Mucosa of stomach (tissue), 1 donor: ENCODE measurements at regions not wholly inside any gene's neighbourhood (a gene's known extent, or its start where the extent isn't known, plus 50 kb on each side); places are given as distances from the start of the nearest gene placed in this dataset.

Experiments
- H3K27me3 ChIP-seq: one replicate; pipeline ENCODE4 v1.7.0; 2013; ENCODE audit warnings: mild to moderate bottlenecking, low read length; ENCODE audit not compliant: control insufficient read depth, insufficient read depth
- H3K36me3 ChIP-seq: one replicate; pipeline ENCODE4 v1.7.0; 2013; ENCODE audit warnings: low read length; ENCODE audit not compliant: control insufficient read depth, insufficient read depth
- H3K4me1 ChIP-seq: one replicate; pipeline ENCODE4 v1.7.0; 2013; ENCODE audit warnings: mild to moderate bottlenecking, low read length; ENCODE audit not compliant: control insufficient read depth, insufficient read depth
- H3K4me3 ChIP-seq: one replicate; pipeline ENCODE4 v1.7.0; 2013; ENCODE audit warnings: low read length
- H3K9ac ChIP-seq: one replicate; pipeline ENCODE4 v1.7.0; 2013; ENCODE audit warnings: mild to moderate bottlenecking, low read length, moderate library complexity
- H3K9me3 ChIP-seq: one replicate; pipeline ENCODE4 v1.7.0; 2013; ENCODE audit warnings: mild to moderate bottlenecking, low read length, moderate library complexity; ENCODE audit not compliant: control insufficient read depth
- donor health status: Pancreatic carcinoma.

DNA sequence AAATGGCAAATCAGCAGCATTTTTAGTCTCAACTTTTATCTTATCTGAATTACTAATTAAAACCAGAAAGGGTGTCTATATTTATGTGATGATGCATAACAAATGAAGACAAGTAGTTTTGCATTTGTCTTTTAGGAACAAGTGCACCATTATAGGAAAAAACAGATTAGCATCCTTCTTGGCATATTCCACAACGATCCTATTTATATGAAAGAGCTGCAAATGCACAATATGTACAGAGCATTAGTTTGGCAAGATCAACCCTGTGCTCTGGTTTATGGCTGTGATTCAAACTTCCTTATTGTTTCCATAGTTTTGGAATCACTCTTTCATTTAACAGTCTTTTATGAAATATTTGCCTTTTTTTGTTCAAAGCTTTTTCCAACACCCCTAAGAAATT, 486.8 kb downstream of the KCNH5 start:
- H3K4me1 ChIP-seq: no peaks in the 10 kb centered on the region
- H3K27me3 ChIP-seq: no peaks in the 10 kb centered on the region
- H3K9ac ChIP-seq: no peak overlapping the region
- no peaks in the 10 kb centered on the region for H3K9me3 ChIP-seq
- H3K36me3 ChIP-seq: no peaks in the 10 kb centered on the region
- H3K4me3 ChIP-seq: no peak overlapping the region

- H3K9me3 ChIP-seq: no peaks in the 10 kb centered on the region
- no peak overlapping the region for H3K4me3 ChIP-seq
- no peaks in the 10 kb centered on the region for H3K36me3 ChIP-seq
- H3K9ac ChIP-seq: no peak overlapping the region
- H3K4me1 ChIP-seq: no peaks in the 10 kb centered on the region
- no peaks in the 10 kb centered on the region for H3K27me3 ChIP-seq
Measured at GRCh38 chr14:62585247-62585646, 460.0 kb downstream of the KCNH5 start.

- H3K4me1 ChIP-seq: no peaks in the 10 kb centered on the region
- no peaks in the 10 kb centered on the region for H3K9me3 ChIP-seq
- no peak overlapping the region for H3K9ac ChIP-seq
- H3K36me3 ChIP-seq: no peaks in the 10 kb centered on the region
- no peaks in the 10 kb centered on the region for H3K27me3 ChIP-seq
- no peak overlapping the region for H3K4me3 ChIP-seq
Measured at GRCh38 chr14:62592877-62593276, 452.4 kb downstream of the KCNH5 start.

GRCh38 chr14:62597143-62597542, 448.1 kb downstream of the KCNH5 start:
- no peaks in the 10 kb centered on the region for H3K9me3 ChIP-seq
- H3K4me3 ChIP-seq: no peak overlapping the region
- H3K4me1 ChIP-seq: no peaks in the 10 kb centered on the region
- H3K27me3 ChIP-seq: no peaks in the 10 kb centered on the region
- no peaks in the 10 kb centered on the region for H3K36me3 ChIP-seq
- H3K9ac ChIP-seq: no peak overlapping the region

GRCh38 chr14:62599616-62600385, 445.5 kb downstream of the KCNH5 start:
- Histone ChIP-seq H3K36me3 (no peaks in the 10 kb centered on the region), H3K9ac (no peak overlapping the region), H3K9me3 (no peaks in the 10 kb centered on the region), H3K4me1 (no peaks in the 10 kb centered on the region), H3K27me3 (no peaks in the 10 kb centered on the region), H3K4me3 (no peak overlapping the region)

DNA sequence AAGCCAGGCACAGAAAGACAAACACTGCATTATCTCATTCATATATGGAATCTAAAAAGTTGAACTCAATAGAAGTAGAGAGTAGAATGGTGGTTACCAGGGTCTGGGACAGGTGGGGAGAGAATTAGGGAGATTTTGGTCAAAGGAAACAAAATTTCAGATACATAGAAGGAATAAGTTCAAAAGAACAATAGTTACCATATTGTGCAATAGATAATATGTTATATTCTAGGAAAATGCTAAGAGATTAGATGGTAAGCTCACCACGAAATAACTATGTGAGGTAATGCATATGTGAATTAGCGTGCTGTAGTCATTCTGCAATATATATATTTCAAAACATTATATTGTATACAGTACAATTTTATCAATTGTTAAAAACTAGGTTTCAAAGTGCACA, 442.5 kb downstream of the KCNH5 start:
- no peaks in the 10 kb centered on the region for H3K27me3 ChIP-seq

DNA sequence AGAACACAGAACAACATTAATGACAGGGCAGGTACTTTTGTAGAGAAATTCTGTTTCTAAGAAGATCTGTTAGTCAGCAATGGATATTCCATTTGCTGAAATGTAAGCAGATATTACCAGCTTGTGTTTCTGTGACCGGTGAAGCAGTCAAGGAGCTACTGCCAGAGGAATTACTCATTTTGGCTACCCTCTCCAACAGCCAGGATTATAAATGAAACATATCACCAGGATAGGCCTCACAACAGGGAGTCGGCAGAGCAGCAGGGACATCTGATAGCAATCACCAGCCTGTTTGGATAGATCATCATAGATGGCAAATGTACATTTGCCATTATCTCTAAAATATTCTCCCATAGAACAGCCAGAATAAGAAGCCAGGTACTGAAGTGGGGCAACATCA, 440.7 kb downstream of the KCNH5 start:
- H3K9ac ChIP-seq: no peak overlapping the region
- H3K27me3 ChIP-seq: no peaks in the 10 kb centered on the region
- no peak overlapping the region for H3K4me3 ChIP-seq
- no peaks in the 10 kb centered on the region for H3K36me3 ChIP-seq
- H3K9me3 ChIP-seq: no peaks in the 10 kb centered on the region
- no peaks in the 10 kb centered on the region for H3K4me1 ChIP-seq

More for the DNA sequence above, 442.5 kb downstream of the KCNH5 start:
- Histone ChIP-seq H3K4me3 (no peak overlapping the region), H3K9ac (no peak overlapping the region), H3K4me1 (no peaks in the 10 kb centered on the region), H3K9me3 (no peaks in the 10 kb centered on the region), H3K36me3 (no peaks in the 10 kb centered on the region)

- no peak overlapping the region for H3K4me3 ChIP-seq
- H3K4me1 ChIP-seq: no peaks in the 10 kb centered on the region
- H3K9ac ChIP-seq: no peak overlapping the region
- no peaks in the 10 kb centered on the region for H3K9me3 ChIP-seq
- no peaks in the 10 kb centered on the region for H3K36me3 ChIP-seq
- H3K27me3 ChIP-seq: no peaks in the 10 kb centered on the region
Measured at GRCh38 chr14:62614122-62614521, 431.1 kb downstream of the KCNH5 start.

- H3K36me3 ChIP-seq: no peaks in the 10 kb centered on the region
- no peak overlapping the region for H3K9ac ChIP-seq
- no peaks in the 10 kb centered on the region for H3K27me3 ChIP-seq
- H3K9me3 ChIP-seq: no peaks in the 10 kb centered on the region
- no peaks in the 10 kb centered on the region for H3K4me1 ChIP-seq
- no peak overlapping the region for H3K4me3 ChIP-seq
Measured at GRCh38 chr14:62616668-62617067, 428.6 kb downstream of the KCNH5 start.

- peaks cover 11% of the 10 kb centered on the region for H3K4me1 ChIP-seq
- H3K27me3 ChIP-seq: no peaks in the 10 kb centered on the region
- no peak overlapping the region for H3K4me3 ChIP-seq
Measured at GRCh38 chr14:62626416-62626815, 418.8 kb downstream of the KCNH5 start.

GRCh38 chr14:62629176-62629725, 416.0 kb downstream of the KCNH5 start:
- no peaks in the 10 kb centered on the region for H3K27me3 ChIP-seq
- no peak overlapping the region for H3K9ac ChIP-seq
- H3K4me1 ChIP-seq: peaks cover 11% of the 10 kb centered on the region
- H3K9me3 ChIP-seq: no peaks in the 10 kb centered on the region
- H3K36me3 ChIP-seq: no peaks in the 10 kb centered on the region
- no peak overlapping the region for H3K4me3 ChIP-seq

More at GRCh38 chr14:62626416-62626815, 418.8 kb downstream of the KCNH5 start:
- H3K9ac ChIP-seq: no peak overlapping the region
- no peaks in the 10 kb centered on the region for H3K36me3 ChIP-seq
- no peaks in the 10 kb centered on the region for H3K9me3 ChIP-seq

DNA sequence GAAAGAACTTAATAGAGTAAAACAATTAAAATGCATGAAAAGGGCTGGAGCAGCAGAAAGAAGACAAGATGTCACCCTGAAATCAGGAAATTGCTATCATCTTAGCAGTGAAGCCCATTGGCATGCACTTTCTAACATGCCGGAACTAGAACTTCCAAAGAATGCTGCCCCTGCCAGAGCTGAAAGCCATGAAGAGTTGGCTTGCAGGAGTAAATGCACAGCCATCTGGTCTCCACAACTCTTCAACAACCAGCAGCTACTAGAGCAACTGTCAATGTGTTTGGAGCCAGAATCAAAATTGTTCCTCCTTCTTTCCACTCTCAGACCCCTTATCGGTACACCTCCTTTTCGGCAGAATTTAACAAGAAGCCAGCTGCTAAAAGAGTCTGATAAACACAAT, 414.1 kb downstream of the KCNH5 start:
- H3K9me3 ChIP-seq: no peaks in the 10 kb centered on the region
- H3K27me3 ChIP-seq: no peaks in the 10 kb centered on the region
- no peaks in the 10 kb centered on the region for H3K36me3 ChIP-seq
- H3K4me3 ChIP-seq: no peak overlapping the region
- no peak overlapping the region for H3K9ac ChIP-seq
- peaks cover 11% of the 10 kb centered on the region for H3K4me1 ChIP-seq
